GM12878 (cell line): ENCODE measurements at regions not wholly inside any gene's neighbourhood (a gene's known extent, or its start where the extent isn't known, plus 50 kb on each side); places are given as distances from the start of the nearest gene placed in this dataset.

ENCODE experiments used
- ATAC-seq: fragments of 200-7000 bp; cut with Tn5 transposase; 3 replicates; pipeline ENCODE4 v1.9.1; 2020; ENCODE audit warnings: mild to moderate bottlenecking, moderate library complexity
- BruUV-seq: library from RNA; stranded (reverse); fragments of 400-500 nt; replicated peaks from 2 replicates; lab custom pipeline; 2021; lab: Mats Ljungman, UMichigan
- CTCF ChIA-PET: fragments of 300-600 bp; sonication (Branson Sonifier 250); formaldehyde crosslinking; extraction: SDS; loops from one replicate; lab custom pipeline; 2021; ENCODE audit warnings: inconsistent platforms; lab: Yijun Ruan, JAX
- POLR2A ChIA-PET: fragments of 350-600 bp; formaldehyde crosslinking; extraction: SDS; loops from one replicate; lab custom pipeline; 2021; ENCODE audit warnings: inconsistent platforms; lab: Charles Lee
- RAD21 ChIA-PET: fragments of 300-600 bp; sonication (Branson Sonifier 250); formaldehyde crosslinking; loops from one replicate; lab custom pipeline; 2023; ENCODE audit warnings: antibody characterized with exemption; ENCODE audit not compliant: unreplicated experiment; lab: Charles Lee
- SMC1A ChIA-PET: fragments of 300-600 bp; sonication (Branson Sonifier 250); formaldehyde crosslinking; loops from one replicate; lab custom pipeline; 2023; ENCODE audit not compliant: unreplicated experiment, uncharacterized antibody; lab: Charles Lee
- DNase-seq: peaks from one replicate; pipeline ENCODE4 v3.0.0-alpha.2; 2011; ENCODE audit warnings: low read depth, low spot score
- FAIRE-seq: peaks from 3 replicates; lab custom pipeline; 2011; peaks lifted over from hg19 to GRCh38; lab: Jason Lieb, UNC
- H2AFZ ChIP-seq: 2 replicates; pipeline ENCODE4 v1.6.0; 2011; ENCODE audit warnings: low read depth, low read length, control low read depth; ENCODE audit not compliant: control insufficient read depth
- H3K27ac ChIP-seq: 2 replicates; pipeline ENCODE4 v1.5.1; 2011; ENCODE audit warnings: control low read depth; ENCODE audit not compliant: control insufficient read depth, insufficient read depth
- H3K27me3 ChIP-seq, 2 experiments: replicated peaks in 1 of 2; 2 replicates each; pipeline versions ENCODE4 v1.6.0 to v1.6.1; 2011; ENCODE audit warnings: low read length in 1 of 2; ENCODE audit not compliant: control insufficient read depth in 2 of 2, insufficient read depth in 2 of 2
- H3K36me3 ChIP-seq, 2 experiments: 2 replicates each; pipeline ENCODE4 v1.5.1; 2011; ENCODE audit warnings: low read length in 1 of 2; ENCODE audit not compliant: control insufficient read depth in 2 of 2, insufficient read depth in 2 of 2
- H3K4me1 ChIP-seq: 2 replicates; pipeline ENCODE4 v1.6.1; 2011; ENCODE audit warnings: mild to moderate bottlenecking, low read length, moderate library complexity, mixed read lengths; ENCODE audit not compliant: control insufficient read depth, insufficient read depth
- H3K4me2 ChIP-seq: 2 replicates; pipeline ENCODE4 v1.6.0; 2011; ENCODE audit warnings: control low read depth; ENCODE audit not compliant: control insufficient read depth, insufficient read depth
- H3K4me3 ChIP-seq: fragments of 200-600 bp; sonication (generic); 2 replicates; pipeline ENCODE4 v1.5.1; 2016
- H3K79me2 ChIP-seq: 2 replicates; pipeline ENCODE4 v1.6.0; 2011; ENCODE audit warnings: low read length; ENCODE audit not compliant: control insufficient read depth, insufficient read depth
- H3K9ac ChIP-seq: 2 replicates; pipeline ENCODE4 v1.8.0; 2011; ENCODE audit warnings: low read length, control low read depth, mixed read lengths; ENCODE audit not compliant: control insufficient read depth, insufficient read depth
- H3K9me3 ChIP-seq: replicated peaks from 3 replicates; pipeline ENCODE4 v1.5.1; 2011; ENCODE audit warnings: mild to moderate bottlenecking, low read length; ENCODE audit not compliant: control insufficient read depth, insufficient read depth
- H4K20me1 ChIP-seq: 2 replicates; pipeline ENCODE4 v1.6.0; 2011; ENCODE audit not compliant: control insufficient read depth, insufficient read depth
- CEBPB ChIP-seq, 2 experiments: fragments of 150-350 bp in 1 of 2; IDR thresholded peaks; 2 replicates each; pipeline ENCODE4 v1.6.1; 2012 to 2014; ENCODE audit warnings: low read depth in 2 of 2, low read length in 2 of 2, borderline replicate concordance in 1 of 2, inconsistent platforms in 1 of 2
- CHD2 ChIP-seq: IDR thresholded peaks from 2 replicates; pipeline ENCODE4 v1.6.1; 2011; ENCODE audit warnings: low read depth, low read length, improper control_type of control experiment, borderline replicate concordance
- E4F1 ChIP-seq: fragments of 450-650 bp; IDR thresholded peaks from 2 replicates; pipeline ENCODE4 v1.6.1; 2018; ENCODE audit warnings: borderline replicate concordance, mild to moderate bottlenecking; ENCODE audit not compliant: partially characterized antibody
- MXI1 ChIP-seq: fragments of 150-350 bp; IDR thresholded peaks from 2 replicates; pipeline ENCODE4 v1.6.1; 2011; ENCODE audit warnings: low read depth, mild to moderate bottlenecking, inconsistent platforms, low read length, improper control_type of control experiment
- SP1 ChIP-seq: IDR thresholded peaks from one replicate; pipeline ENCODE4 v1.6.1; 2011; ENCODE audit warnings: low read depth, low read length
- WGBS: methylation state at CpG from one replicate; pipeline ENCODE4 v1.1.6; 2016; ENCODE audit warnings: low lambda C conversion rate; ENCODE audit not compliant: insufficient replicate concordance, insufficient coverage; ENCODE audit errors: missing lambda C conversion rate; 5-methylcytosine and 5-hydroxymethylcytosine counted together
- in situ Hi-C: fragments of 300-500 bp; cut with MboI; formaldehyde crosslinking; loops from 9 replicates; pipeline ENCODE4 v1.14.3; 2018; ENCODE audit warnings: mixed read lengths
- intact Hi-C: fragments of 100-400 bp; cut with micrococcal nuclease; formaldehyde crosslinking; loops from one replicate; pipeline ENCODE4 v1.14.2; 2022; ENCODE audit not compliant: unreplicated experiment
- TF ChIP-seq, protein P1 (sequence below): fragments of 450-650 bp; IDR thresholded peaks from 2 replicates; pipeline ENCODE4 v1.6.1; 2017; ENCODE audit warnings: antibody characterized with exemption, mild to moderate bottlenecking, moderate library complexity
- TF ChIP-seq, protein P2 (sequence below): fragments of 450-650 bp; IDR thresholded peaks from 2 replicates; pipeline ENCODE4 v1.6.1; 2014; ENCODE audit warnings: mild to moderate bottlenecking

DNA sequence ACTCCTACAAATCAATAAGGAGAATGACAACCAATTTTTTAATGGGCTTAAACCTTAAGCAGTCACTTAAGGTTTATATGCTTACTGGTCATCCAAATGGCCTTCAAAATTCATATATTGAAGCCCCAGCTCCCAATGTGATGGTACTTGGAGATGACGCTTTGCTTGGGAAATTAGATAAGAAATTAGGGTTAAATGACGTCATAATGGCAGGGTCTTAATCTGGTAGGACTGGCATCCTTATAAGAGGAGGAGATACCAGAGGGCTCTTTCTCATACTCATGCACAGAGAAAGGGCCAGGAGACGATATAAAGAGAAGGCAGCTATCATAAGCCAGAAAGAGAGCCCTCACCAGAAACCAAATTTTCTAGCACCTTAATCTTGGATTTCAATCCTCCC lies 350.8 kb upstream of the NFE2L3 start:
- no peak overlapping the region for H3K4me3 ChIP-seq
- no peak overlapping the region for H3K9ac ChIP-seq
- in situ Hi-C loops = no loop called here
- no peak for FAIRE-seq
- H4K20me1 ChIP-seq = no peaks in the 10 kb centered on the region
- CTCF ChIA-PET = interaction anchor here (0.7 to 1.3 kb wide), 3 partner anchors 16 to 20 kb away, joined by 3 to 4 read pairs (median 3); no protein-coding TSS in a partner anchor
- BruUV-seq = no TSS peak
- H3K27ac ChIP-seq = no peak overlapping the region
- SMC1A ChIA-PET = interaction anchor here (0.6 to 0.8 kb wide), 2 partner anchors 48 to 292 kb away, joined by 3 read pairs; no protein-coding TSS in a partner anchor
- intact Hi-C loops = no loop called here
- H3K4me1 ChIP-seq = no peaks in the 10 kb centered on the region
- no peak overlapping the region for H3K4me2 ChIP-seq
- peaks cover 0 to 3% of the 10 kb centered on the region in 2 experiments; a peak in 2 of 4 replicates for H3K27me3 ChIP-seq
- H3K79me2 ChIP-seq = no peaks in the 10 kb centered on the region
- DNase-seq = no peak
- 75% methylated on average over 3 of the region's 3 CpGs for WGBS
- H3K36me3 ChIP-seq = no peaks in the 10 kb centered on the region
- TF ChIP-seq, protein P1, sequence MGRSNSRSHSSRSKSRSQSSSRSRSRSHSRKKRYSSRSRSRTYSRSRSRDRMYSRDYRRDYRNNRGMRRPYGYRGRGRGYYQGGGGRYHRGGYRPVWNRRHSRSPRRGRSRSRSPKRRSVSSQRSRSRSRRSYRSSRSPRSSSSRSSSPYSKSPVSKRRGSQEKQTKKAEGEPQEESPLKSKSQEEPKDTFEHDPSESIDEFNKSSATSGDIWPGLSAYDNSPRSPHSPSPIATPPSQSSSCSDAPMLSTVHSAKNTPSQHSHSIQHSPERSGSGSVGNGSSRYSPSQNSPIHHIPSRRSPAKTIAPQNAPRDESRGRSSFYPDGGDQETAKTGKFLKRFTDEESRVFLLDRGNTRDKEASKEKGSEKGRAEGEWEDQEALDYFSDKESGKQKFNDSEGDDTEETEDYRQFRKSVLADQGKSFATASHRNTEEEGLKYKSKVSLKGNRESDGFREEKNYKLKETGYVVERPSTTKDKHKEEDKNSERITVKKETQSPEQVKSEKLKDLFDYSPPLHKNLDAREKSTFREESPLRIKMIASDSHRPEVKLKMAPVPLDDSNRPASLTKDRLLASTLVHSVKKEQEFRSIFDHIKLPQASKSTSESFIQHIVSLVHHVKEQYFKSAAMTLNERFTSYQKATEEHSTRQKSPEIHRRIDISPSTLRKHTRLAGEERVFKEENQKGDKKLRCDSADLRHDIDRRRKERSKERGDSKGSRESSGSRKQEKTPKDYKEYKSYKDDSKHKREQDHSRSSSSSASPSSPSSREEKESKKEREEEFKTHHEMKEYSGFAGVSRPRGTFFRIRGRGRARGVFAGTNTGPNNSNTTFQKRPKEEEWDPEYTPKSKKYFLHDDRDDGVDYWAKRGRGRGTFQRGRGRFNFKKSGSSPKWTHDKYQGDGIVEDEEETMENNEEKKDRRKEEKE = no peak
- no peak for TF ChIP-seq SP1
- TF ChIP-seq E4F1 = no peak
- TF ChIP-seq, protein P2, sequence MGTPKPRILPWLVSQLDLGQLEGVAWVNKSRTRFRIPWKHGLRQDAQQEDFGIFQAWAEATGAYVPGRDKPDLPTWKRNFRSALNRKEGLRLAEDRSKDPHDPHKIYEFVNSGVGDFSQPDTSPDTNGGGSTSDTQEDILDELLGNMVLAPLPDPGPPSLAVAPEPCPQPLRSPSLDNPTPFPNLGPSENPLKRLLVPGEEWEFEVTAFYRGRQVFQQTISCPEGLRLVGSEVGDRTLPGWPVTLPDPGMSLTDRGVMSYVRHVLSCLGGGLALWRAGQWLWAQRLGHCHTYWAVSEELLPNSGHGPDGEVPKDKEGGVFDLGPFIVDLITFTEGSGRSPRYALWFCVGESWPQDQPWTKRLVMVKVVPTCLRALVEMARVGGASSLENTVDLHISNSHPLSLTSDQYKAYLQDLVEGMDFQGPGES = no peak
- TF ChIP-seq CHD2 = no peak
- no peak for TF ChIP-seq CEBPB (IDR thresholded peaks at IDR 0.05; ENCODE audit: borderline replicate concordance in 1 of 2, low read depth in 2 of 2, low read length in 2 of 2)
- TF ChIP-seq MXI1 = no peak
- TF ChIP-seq, all 136 proteins: peak for 0
- ChIA-PET POLR2A (no interaction called here), RAD21 (no interaction called here)
- Histone ChIP-seq H2AFZ (no peak overlapping the region), H3K9me3 (no peaks in the 10 kb centered on the region)
- ATAC-seq = no peak
